NT2/D1 (cell line): ENCODE measurements at regions not wholly inside any gene's neighbourhood (a gene's known extent, or its start where the extent isn't known, plus 50 kb on each side); places are given as distances from the start of the nearest gene placed in this dataset.

ENCODE experiments used
- DNase-seq: peaks from one replicate; pipeline ENCODE4 v3.0.0-alpha.2; 2011; ENCODE audit warnings: low read depth, low spot score
- H3K27me3 ChIP-seq: 2 replicates; pipeline ENCODE4 v1.6.0; 2011; ENCODE audit warnings: mild to moderate bottlenecking; ENCODE audit not compliant: insufficient read length, insufficient read depth
- H3K36me3 ChIP-seq: 2 replicates; pipeline ENCODE4 v1.6.1; 2011; ENCODE audit warnings: mild to moderate bottlenecking, low read length, mixed read lengths; ENCODE audit not compliant: insufficient read depth, insufficient read length
- H3K4me1 ChIP-seq: 2 replicates; pipeline ENCODE4 v1.5.1; 2011; ENCODE audit not compliant: insufficient read depth, insufficient read length
- H3K4me3 ChIP-seq: 2 replicates; pipeline ENCODE4 v1.5.1; 2011; ENCODE audit warnings: low read depth; ENCODE audit not compliant: insufficient read length
- H3K9ac ChIP-seq: 2 replicates; pipeline ENCODE4 v1.6.0; 2011; ENCODE audit warnings: low read depth; ENCODE audit not compliant: insufficient read length
- H3K9me3 ChIP-seq: 2 replicates; pipeline ENCODE4 v1.5.1; 2011; ENCODE audit warnings: mild to moderate bottlenecking, low read length; ENCODE audit not compliant: insufficient read depth
- SUZ12 ChIP-seq: IDR thresholded peaks from 2 replicates; pipeline ENCODE4 v1.6.1; 2011; ENCODE audit not compliant: insufficient read length, insufficient read depth; ENCODE audit errors: extremely low read depth
- YY1 ChIP-seq: IDR thresholded peaks from 2 replicates; pipeline ENCODE4 v1.6.1; 2011; ENCODE audit not compliant: insufficient read length, insufficient read depth
- ZNF274 ChIP-seq: IDR thresholded peaks from 2 replicates; pipeline ENCODE4 v1.6.1; 2011; ENCODE audit warnings: mild to moderate bottlenecking, low read depth, low read length

GRCh38 chr2:145283131-145283530 lies 763.2 kb upstream of the ZEB2 start:
- no peak overlapping the region for H3K9ac ChIP-seq
- no peak overlapping the region for H3K4me3 ChIP-seq
- H3K4me1 ChIP-seq = no peaks in the 10 kb centered on the region
- no peaks in the 10 kb centered on the region for H3K27me3 ChIP-seq
- no peaks in the 10 kb centered on the region for H3K36me3 ChIP-seq
- TF ChIP-seq YY1 = no peak
- no peak for TF ChIP-seq ZNF274
- TF ChIP-seq SUZ12 = no peak
- no peak for DNase-seq
- H3K9me3 ChIP-seq = no peaks in the 10 kb centered on the region

GRCh38 chr2:145277922-145278321 lies 758.0 kb upstream of the ZEB2 start:
- no peaks in the 10 kb centered on the region for H3K4me1 ChIP-seq
- no peak overlapping the region for H3K4me3 ChIP-seq
- no peak for DNase-seq
- TF ChIP-seq YY1 (no peak), SUZ12 (no peak), ZNF274 (no peak)
- H3K9me3 ChIP-seq = no peaks in the 10 kb centered on the region; the same call in 1 of the 2 replicates
- H3K27me3 ChIP-seq = no peaks in the 10 kb centered on the region
- H3K36me3 ChIP-seq = no peaks in the 10 kb centered on the region
- no peak overlapping the region for H3K9ac ChIP-seq

- no peak overlapping the region for H3K4me3 ChIP-seq
- H3K9ac ChIP-seq = no peak overlapping the region
- H3K36me3 ChIP-seq = no peaks in the 10 kb centered on the region
- no peaks in the 10 kb centered on the region for H3K27me3 ChIP-seq
- no peak for DNase-seq
- TF ChIP-seq YY1 (no peak), SUZ12 (no peak), ZNF274 (no peak)
- no peaks in the 10 kb centered on the region; the same call in 1 of the 2 replicates for H3K9me3 ChIP-seq
- H3K4me1 ChIP-seq = no peaks in the 10 kb centered on the region
Measured at GRCh38 chr2:145273840-145274239, 753.9 kb upstream of the ZEB2 start.

GRCh38 chr2:145268931-145269330 lies 749.0 kb upstream of the ZEB2 start:
- no peak overlapping the region for H3K4me3 ChIP-seq
- no peaks in the 10 kb centered on the region for H3K36me3 ChIP-seq
- H3K9ac ChIP-seq = no peak overlapping the region
- no peaks in the 10 kb centered on the region for H3K27me3 ChIP-seq
- no peaks in the 10 kb centered on the region for H3K4me1 ChIP-seq
- no peaks in the 10 kb centered on the region; the same call in 1 of the 2 replicates for H3K9me3 ChIP-seq
- no peak for DNase-seq
- TF ChIP-seq SUZ12 (no peak), YY1 (no peak), ZNF274 (no peak)

GRCh38 chr2:145267451-145267850 lies 747.5 kb upstream of the ZEB2 start:
- Histone ChIP-seq H3K36me3 (no peaks in the 10 kb centered on the region), H3K9ac (no peak overlapping the region), H3K4me3 (no peak overlapping the region), H3K9me3 (no peaks in the 10 kb centered on the region; the same call in 1 of the 2 replicates), H3K27me3 (no peaks in the 10 kb centered on the region), H3K4me1 (no peaks in the 10 kb centered on the region)
- DNase-seq = no peak
- no peak for TF ChIP-seq YY1
- no peak for TF ChIP-seq ZNF274
- TF ChIP-seq SUZ12 = no peak

GRCh38 chr2:145265244-145265643 lies 745.3 kb upstream of the ZEB2 start:
- no peak overlapping the region for H3K9ac ChIP-seq
- no peak overlapping the region for H3K4me3 ChIP-seq
- no peaks in the 10 kb centered on the region for H3K9me3 ChIP-seq
- no peak for DNase-seq
- H3K27me3 ChIP-seq = no peaks in the 10 kb centered on the region
- TF ChIP-seq ZNF274 (no peak), SUZ12 (no peak), YY1 (no peak)
- no peaks in the 10 kb centered on the region for H3K36me3 ChIP-seq
- H3K4me1 ChIP-seq = no peaks in the 10 kb centered on the region

GRCh38 chr2:145260674-145261073 lies 740.8 kb upstream of the ZEB2 start:
- H3K4me1 ChIP-seq = no peaks in the 10 kb centered on the region
- H3K9me3 ChIP-seq = no peaks in the 10 kb centered on the region
- no peak overlapping the region for H3K9ac ChIP-seq
- DNase-seq = no peak
- TF ChIP-seq ZNF274 = no peak
- TF ChIP-seq SUZ12 = no peak
- no peak for TF ChIP-seq YY1
- no peak overlapping the region for H3K4me3 ChIP-seq
- H3K27me3 ChIP-seq = no peaks in the 10 kb centered on the region
- H3K36me3 ChIP-seq = no peaks in the 10 kb centered on the region
